Esophagus (tissue), 2 donors: ENCODE measurements at regions not wholly inside any gene's neighbourhood (a gene's known extent, or its start where the extent isn't known, plus 50 kb on each side); places are given as distances from the start of the nearest gene placed in this dataset.

ENCODE experiments used
- H3K27ac ChIP-seq, 2 donors: one replicate each; pipeline ENCODE4 v1.5.1; 2013; ENCODE audit warnings: low read depth in 2 of 2, mild to moderate bottlenecking in 2 of 2, inconsistent platforms in 1 of 2, low read length in 1 of 2, moderate library complexity in 1 of 2
- H3K27me3 ChIP-seq, 2 donors: one replicate each; pipeline ENCODE4 v1.6.1; 2013; ENCODE audit warnings: low read length in 2 of 2, control low read depth in 1 of 2, mild to moderate bottlenecking in 1 of 2; ENCODE audit not compliant: insufficient read depth in 2 of 2, control insufficient read depth in 1 of 2
- H3K36me3 ChIP-seq, 2 donors: one replicate each; pipeline ENCODE4 v1.6.1; 2013; ENCODE audit warnings: low read length in 1 of 2; ENCODE audit not compliant: control insufficient read depth in 2 of 2, insufficient read depth in 2 of 2
- H3K4me1 ChIP-seq, 2 donors: one replicate each; pipeline ENCODE4 v1.6.1; 2013; ENCODE audit warnings: low read length in 1 of 2; ENCODE audit not compliant: control insufficient read depth in 2 of 2, insufficient read depth in 2 of 2
- H3K4me3 ChIP-seq, 2 donors: one replicate each; pipeline ENCODE4 v1.5.1; 2013; ENCODE audit warnings: low read length in 2 of 2, mild to moderate bottlenecking in 2 of 2, low read depth in 1 of 2, moderate library complexity in 1 of 2
- H3K9me3 ChIP-seq, 2 donors: one replicate each; pipeline ENCODE4 v1.6.1; 2013; ENCODE audit warnings: mild to moderate bottlenecking in 2 of 2, low read depth in 1 of 2, low read length in 1 of 2, moderate library complexity in 1 of 2; ENCODE audit not compliant: control insufficient read depth in 2 of 2, insufficient read depth in 1 of 2
- WGBS, 2 donors: extraction: QIAGEN DNeasy Blood & Tissue Kit; methylation state at CpG; one replicate each; pipeline ENCODE4 v1.1.7; 2013; 5-methylcytosine and 5-hydroxymethylcytosine counted together
- donor health status: healthy with polysubstance abuse.
- donor health status: Bipolar disorder and iron deficiency.

DNA sequence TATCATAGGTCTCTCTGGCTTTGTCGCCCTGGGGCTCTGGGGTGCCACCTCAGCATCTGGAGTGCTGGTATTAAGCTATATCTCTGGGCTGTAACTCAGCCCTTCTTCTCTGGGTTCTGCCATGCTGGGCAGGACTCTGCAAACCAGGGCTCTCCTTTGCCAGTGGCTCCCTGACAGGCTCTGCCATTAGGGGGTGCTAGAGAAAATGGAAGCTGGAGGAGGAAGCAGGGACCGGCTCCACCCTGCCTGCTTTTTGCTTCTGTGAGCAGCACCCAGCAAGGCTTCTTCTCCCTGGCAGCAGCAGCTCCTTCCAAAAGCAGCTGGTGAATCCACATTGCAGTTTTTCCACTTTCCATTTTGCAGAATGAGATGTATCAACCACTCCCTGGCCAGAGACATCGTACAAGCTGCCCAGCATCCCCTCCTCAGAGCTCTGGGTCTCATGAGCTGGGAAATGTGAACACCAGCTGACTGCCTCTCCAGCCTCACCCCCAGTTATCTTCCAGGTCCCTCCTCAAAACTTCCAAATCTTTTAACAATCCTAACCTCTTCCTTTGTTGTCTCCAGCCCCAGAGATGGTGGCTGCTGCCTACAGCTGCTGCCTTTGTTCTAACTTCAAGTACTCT lies 165.0 kb downstream of the ABHD5 start:
- no peak overlapping the region for H3K4me3 ChIP-seq
- H3K9me3 ChIP-seq, result peaks cover 0 to 3% of the 10 kb centered on the region in 2 donors
- H3K4me1 ChIP-seq, result no peaks in the 10 kb centered on the region
- H3K36me3 ChIP-seq, result no peaks in the 10 kb centered on the region
- no peaks in the 10 kb centered on the region for H3K27me3 ChIP-seq
- no peak overlapping the region for H3K27ac ChIP-seq
- WGBS, 2 donors, result 18 to 31% methylated on average over 3 of the region's 3 CpGs

DNA sequence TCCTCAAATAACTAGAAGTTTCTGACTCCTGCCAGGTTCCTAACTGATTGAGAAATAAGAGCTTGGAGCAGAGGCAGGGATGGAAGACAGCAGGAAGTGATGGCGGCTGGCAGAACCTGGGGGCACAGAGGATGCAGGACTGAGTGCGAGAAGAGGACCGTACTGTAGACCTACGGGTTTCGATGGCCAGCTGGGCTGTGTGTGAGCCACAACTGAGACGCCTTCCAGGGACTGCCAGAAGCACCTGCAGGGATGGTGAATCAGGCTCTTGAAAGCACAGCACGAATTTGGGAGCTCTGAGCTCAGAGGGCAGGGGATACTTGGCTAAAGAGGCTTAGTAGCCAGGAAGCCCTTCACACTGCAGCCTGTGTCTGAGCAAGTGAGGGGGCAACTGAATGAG lies 165.6 kb downstream of the ABHD5 start:
- H3K27ac ChIP-seq, result no peak overlapping the region
- H3K9me3 ChIP-seq, result peaks cover 0 to 3% of the 10 kb centered on the region in 2 donors
- 77 to 84% methylated on average over 7 of the region's 7 CpGs for WGBS, 2 donors
- no peaks in the 10 kb centered on the region for H3K4me1 ChIP-seq
- H3K36me3 ChIP-seq, result no peaks in the 10 kb centered on the region
- H3K4me3 ChIP-seq, result no peak overlapping the region
- no peaks in the 10 kb centered on the region for H3K27me3 ChIP-seq

DNA sequence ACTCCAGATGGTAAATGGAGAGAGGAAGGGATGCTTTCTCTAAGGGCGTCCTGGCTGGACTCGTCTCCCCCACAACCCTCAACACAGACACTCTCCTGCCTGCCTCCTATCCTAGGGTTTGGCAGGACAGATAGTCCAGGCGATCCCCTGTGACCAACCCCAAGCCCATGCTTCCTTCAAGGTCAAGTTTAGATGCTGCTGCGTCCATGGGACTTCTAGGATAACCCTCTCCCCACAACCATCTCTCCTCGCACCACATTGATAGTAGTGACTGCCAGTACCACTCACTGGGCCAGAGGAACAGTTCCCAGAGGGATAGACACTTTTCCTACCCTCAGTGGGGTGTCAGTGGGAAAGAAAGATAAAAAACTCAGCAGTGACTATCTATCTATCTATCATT lies 166.0 kb downstream of the ABHD5 start:
- no peaks in the 10 kb centered on the region for H3K27me3 ChIP-seq
- WGBS, 2 donors, result 82 to 87% methylated on average over 5 of the region's 5 CpGs
- H3K4me3 ChIP-seq, result no peak overlapping the region

DNA sequence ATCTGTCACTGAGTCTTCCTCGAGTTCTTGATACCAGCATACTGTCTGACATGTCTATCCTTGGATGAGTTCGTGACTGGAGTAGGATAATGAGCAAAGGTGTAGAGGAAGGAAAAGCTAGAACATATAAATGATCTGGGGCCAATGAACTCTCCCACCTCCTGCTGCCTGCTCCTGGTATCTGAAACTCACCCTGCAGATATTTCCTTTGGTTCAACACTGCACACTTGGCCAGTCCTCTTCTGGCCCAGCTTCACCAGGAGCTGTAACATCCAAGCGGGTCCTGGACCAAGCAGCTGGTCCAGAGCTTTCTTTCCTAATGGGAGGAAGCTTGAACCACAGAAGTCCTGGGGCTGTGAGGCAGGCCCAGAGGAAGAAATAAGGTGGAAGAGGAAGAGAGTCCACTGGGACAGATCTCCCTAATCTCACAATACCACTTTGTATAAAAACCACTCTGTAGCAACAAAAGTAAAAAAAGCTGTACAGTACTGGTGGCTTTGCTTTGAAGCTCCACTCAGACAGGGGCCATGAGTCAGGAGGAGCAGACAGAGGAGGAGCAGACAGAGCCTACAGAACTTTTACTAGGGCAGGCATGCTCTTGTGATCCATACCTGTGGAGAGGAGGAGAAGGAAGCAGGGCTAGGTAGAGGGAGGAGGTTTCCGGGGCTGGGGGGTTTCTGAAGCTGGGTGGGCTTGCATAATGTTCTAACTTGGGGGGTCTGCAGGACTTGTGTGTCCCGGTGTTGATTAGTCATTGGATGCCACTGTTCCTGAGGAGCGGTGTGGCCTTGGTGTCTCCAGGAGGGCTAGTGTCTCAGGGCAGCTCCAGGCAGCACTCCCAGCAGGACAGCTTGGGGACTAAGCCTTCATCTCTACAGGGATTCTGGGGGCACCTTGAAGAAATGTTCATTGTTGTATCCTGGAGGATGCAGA lies 166.9 kb downstream of the ABHD5 start:
- WGBS, 2 donors, result 76 to 80% methylated on average over 6 of the region's 6 CpGs
- H3K36me3 ChIP-seq, result no peaks in the 10 kb centered on the region
- no peaks in the 10 kb centered on the region for H3K27me3 ChIP-seq
- no peaks in the 10 kb centered on the region for H3K4me1 ChIP-seq
- peaks cover 0 to 3% of the 10 kb centered on the region in 2 donors for H3K9me3 ChIP-seq
- H3K27ac ChIP-seq, result no peak overlapping the region
- H3K4me3 ChIP-seq, result no peak overlapping the region

More for the DNA sequence above, 166.0 kb downstream of the ABHD5 start:
- Histone ChIP-seq H3K36me3 (no peaks in the 10 kb centered on the region), H3K9me3 (peaks cover 0 to 3% of the 10 kb centered on the region in 2 donors), H3K4me1 (no peaks in the 10 kb centered on the region), H3K27ac (no peak overlapping the region)

DNA sequence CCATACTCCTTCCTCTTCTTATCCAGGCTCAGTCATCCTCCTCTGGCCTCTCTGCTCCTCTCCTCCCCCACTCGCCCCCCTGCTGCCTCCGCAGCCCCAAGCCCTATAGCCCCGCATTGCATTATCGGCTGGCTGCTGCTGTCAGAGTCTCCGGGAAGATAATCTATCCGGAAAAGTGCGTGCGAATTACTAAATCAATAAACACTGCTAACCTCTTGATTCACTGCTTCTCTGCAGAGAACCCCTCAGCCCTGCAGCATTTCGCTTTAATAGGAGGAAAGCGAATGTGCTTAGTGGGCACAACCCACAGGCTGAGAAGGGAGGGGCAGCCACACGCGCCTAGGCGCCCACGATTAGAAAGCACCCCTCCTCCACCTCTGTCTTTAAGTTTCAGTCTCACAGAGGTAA lies 167.6 kb downstream of the ABHD5 start:
- Histone ChIP-seq H3K4me3 (no peak overlapping the region), H3K27ac (no peak overlapping the region), H3K27me3 (no peaks in the 10 kb centered on the region), H3K36me3 (no peaks in the 10 kb centered on the region), H3K9me3 (peaks cover under 1 to 3% of the 10 kb centered on the region in 2 donors), H3K4me1 (no peaks in the 10 kb centered on the region)
- WGBS, 2 donors, result 16% methylated on average over 14 of the region's 14 CpGs

DNA sequence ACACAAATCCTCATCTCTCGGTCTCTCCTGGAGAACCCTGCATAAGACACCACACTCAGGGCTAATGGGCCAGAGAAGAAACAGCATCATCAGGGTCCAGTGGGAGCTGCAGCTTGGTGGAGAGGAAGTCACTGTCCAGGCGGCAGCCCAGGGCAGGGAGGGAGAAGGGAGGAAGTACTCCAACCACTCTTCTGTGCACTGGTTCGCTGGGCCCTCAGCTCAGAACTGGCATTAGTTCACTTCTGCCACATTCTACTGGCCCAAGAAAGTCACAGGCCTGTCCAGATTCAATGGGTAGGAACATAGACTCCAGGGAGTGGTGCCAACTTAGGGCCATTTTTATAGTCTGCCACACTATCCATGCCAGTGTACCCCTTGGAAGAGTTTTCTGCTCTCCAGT lies 169.0 kb downstream of the ABHD5 start:
- H3K9me3 ChIP-seq, result peaks cover 3 to 4% of the 10 kb centered on the region in 2 donors
- no peak overlapping the region for H3K4me3 ChIP-seq
- no peaks in the 10 kb centered on the region for H3K36me3 ChIP-seq
- H3K27ac ChIP-seq, result no peak overlapping the region
- H3K27me3 ChIP-seq, result no peaks in the 10 kb centered on the region
- WGBS, 2 donors, result 82 to 89% methylated on average over 3 of the region's 3 CpGs
- no peaks in the 10 kb centered on the region for H3K4me1 ChIP-seq

DNA sequence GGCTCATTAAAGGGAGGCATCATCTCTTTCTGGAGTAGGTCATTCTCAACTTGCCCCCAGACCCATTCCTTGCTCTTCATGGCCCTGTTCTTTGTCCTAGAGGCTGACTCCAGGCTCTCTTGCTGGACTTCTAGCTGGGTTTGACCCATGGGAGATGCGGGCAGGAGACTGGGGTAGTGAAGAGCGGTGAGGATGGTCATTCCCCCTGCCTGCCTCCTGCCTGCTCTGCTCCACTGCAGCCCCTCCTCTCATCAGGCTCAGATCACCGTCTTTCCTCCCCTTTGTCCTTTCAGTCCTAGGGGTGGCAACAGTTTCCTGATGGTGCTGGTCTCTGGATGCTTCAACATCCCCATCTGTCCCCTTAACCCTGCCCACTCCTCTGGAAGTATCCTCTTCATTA lies 170.9 kb downstream of the ABHD5 start:
- peaks cover 3 to 4% of the 10 kb centered on the region in 2 donors for H3K9me3 ChIP-seq
- H3K27me3 ChIP-seq, result no peaks in the 10 kb centered on the region
- no peaks in the 10 kb centered on the region for H3K4me1 ChIP-seq
- H3K4me3 ChIP-seq, result no peak overlapping the region
- H3K36me3 ChIP-seq, result no peaks in the 10 kb centered on the region
- WGBS, 2 donors, result 90 to 97% methylated on average over 3 of the region's 3 CpGs
- H3K27ac ChIP-seq, result no peak overlapping the region

DNA sequence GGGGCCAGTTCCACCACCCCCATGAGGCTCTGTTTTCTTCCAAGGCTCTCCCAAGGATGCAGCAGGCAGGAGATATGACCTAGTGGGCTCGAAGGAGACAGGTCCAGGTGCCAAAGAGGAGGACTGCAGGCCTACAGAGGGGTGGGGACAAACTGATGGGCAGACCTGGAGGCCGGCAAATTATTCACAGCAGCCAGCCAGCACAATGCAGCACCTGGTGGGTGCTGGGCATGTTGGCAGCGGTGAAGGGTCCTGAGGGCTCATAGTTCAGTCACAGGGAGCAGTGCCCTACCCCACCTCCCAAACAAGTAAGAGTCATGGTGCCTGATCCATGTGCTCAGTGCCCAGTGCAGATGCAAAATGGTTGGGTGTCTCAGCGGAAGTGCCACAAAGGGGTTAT lies 171.7 kb downstream of the ABHD5 start:
- no peak overlapping the region for H3K27ac ChIP-seq
- peaks cover 3 to 4% of the 10 kb centered on the region in 2 donors for H3K9me3 ChIP-seq
- 80 to 83% methylated on average over 4 of the region's 4 CpGs for WGBS, 2 donors
- no peaks in the 10 kb centered on the region for H3K4me1 ChIP-seq
- no peaks in the 10 kb centered on the region for H3K36me3 ChIP-seq
- no peak overlapping the region for H3K4me3 ChIP-seq
- H3K27me3 ChIP-seq, result no peaks in the 10 kb centered on the region

DNA sequence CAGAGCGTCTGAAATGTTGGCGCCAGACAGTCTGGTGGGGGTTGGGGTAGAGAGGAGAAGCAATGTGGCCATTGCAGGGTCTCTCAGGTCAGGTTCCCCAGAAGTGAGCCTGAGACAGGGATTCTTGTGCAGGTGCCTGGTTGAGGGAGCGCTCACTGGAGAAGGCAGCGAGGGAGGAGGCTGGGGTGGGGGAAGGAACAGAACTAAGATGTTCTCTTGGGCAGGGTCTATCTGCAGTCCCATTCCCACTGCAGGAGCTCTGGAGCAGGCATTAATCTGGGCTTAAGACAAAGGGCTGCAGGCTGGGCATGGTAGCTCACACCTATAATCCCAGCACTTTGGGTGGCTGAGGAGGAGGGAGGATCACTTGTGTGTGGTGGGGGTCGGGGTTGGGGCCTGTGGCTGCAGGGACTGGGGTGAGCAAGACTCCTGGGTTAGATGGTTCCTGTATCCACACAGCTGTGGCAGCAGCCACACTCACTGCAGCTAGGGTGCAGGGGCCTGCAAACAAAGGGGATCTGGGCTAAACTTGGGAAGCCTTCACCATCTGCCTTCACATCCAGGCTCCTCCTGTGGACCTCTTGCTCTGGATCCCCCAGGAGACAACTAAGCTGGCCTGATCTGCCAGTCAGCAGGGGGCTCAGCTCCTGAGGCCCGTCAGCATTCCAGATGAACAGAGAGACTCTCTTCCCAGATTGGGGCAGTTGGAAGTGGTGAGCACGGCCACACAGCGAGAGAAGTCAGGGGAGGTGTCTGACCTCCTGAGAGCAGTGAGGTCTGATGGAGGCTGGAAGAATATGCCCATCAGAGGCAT lies 172.5 kb downstream of the ABHD5 start:
- Histone ChIP-seq H3K27me3 (no peaks in the 10 kb centered on the region), H3K4me3 (no peak overlapping the region), H3K9me3 (peaks cover 3 to 4% of the 10 kb centered on the region in 2 donors), H3K36me3 (no peaks in the 10 kb centered on the region), H3K4me1 (no peaks in the 10 kb centered on the region), H3K27ac (no peak overlapping the region)
- WGBS, 2 donors, result 87 to 88% methylated on average over 8 of the region's 8 CpGs
